Right atrium auricular region (tissue), 2 donors: ENCODE measurements at regions not wholly inside any gene's neighbourhood (a gene's known extent, or its start where the extent isn't known, plus 50 kb on each side); places are given as distances from the start of the nearest gene placed in this dataset.
"Not testable (repeated sequence)": the region's sequence is repeated elsewhere in the genome, so short reads cannot be mapped to it uniquely, and the experiment has no call there.

Experiments
- DNase-seq: peaks from one replicate; pipeline ENCODE4 v3.0.0-alpha.2; 2019; ENCODE audit warnings: low spot score
- H3K27ac ChIP-seq, 2 donors: fragments of 200-600 bp; sonication (generic); 1 replicate in 1 of 2; 2 replicates in 1 of 2; pipeline ENCODE4 v1.5.1; 2016 to 2019
- H3K27me3 ChIP-seq, 2 donors: fragments of 200-600 bp; sonication (generic); one replicate each; pipeline versions ENCODE4 v1.5.1 to v1.6.0; 2017 to 2019
- H3K36me3 ChIP-seq: fragments of 200-600 bp; sonication (generic); one replicate; pipeline ENCODE4 v1.5.1; 2016
- H3K4me1 ChIP-seq, 2 donors: fragments of 200-600 bp; sonication (generic); one replicate each; pipeline versions ENCODE4 v1.5.1 to v1.6.0; 2017 to 2019
- H3K4me3 ChIP-seq, 2 donors: fragments of 200-600 bp; sonication (generic); 1 replicate in 1 of 2; 2 replicates in 1 of 2; pipeline ENCODE4 v1.5.1; 2017 to 2019; ENCODE audit warnings: mild to moderate bottlenecking in 1 of 2, moderate library complexity in 1 of 2
- H3K9me3 ChIP-seq, 2 donors: fragments of 200-600 bp; sonication (generic); one replicate each; pipeline ENCODE4 v1.5.1; 2019
- CTCF ChIP-seq, 2 donors: fragments of 200-600 bp; sonication (generic); IDR thresholded peaks; one replicate each; pipeline ENCODE4 v1.5.1; 2019; ENCODE audit warnings: antibody characterized with exemption in 2 of 2

DNA sequence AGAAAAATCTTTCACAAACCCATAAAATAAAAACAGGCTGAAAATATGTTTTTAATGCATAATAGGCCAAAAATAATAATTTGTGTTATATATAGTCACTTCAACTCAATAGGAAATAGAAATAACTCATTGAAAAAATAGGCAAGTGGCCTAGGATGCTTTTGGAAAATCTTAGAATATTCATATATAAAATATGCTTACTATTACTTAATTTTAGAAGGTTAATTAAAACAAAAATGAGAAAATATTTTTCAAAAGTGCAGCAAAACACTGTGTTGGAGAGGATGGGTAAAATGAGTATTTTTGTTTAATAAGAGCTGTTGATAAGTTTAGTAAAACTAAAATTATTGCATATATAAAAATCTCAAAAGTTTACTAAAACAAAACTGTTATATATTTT is 308.0 kb upstream of the ATXN7L3B start:
- H3K36me3 ChIP-seq, result no peaks in the 10 kb centered on the region
- no peak for TF ChIP-seq CTCF (IDR thresholded peaks at IDR 0.05)
- no peaks in the 10 kb centered on the region for H3K9me3 ChIP-seq
- no peaks in the 10 kb centered on the region for H3K4me1 ChIP-seq
- no peak overlapping the region for H3K27ac ChIP-seq
- H3K27me3 ChIP-seq, result no peaks in the 10 kb centered on the region
- no peak overlapping the region for H3K4me3 ChIP-seq
- no peak for DNase-seq

DNA sequence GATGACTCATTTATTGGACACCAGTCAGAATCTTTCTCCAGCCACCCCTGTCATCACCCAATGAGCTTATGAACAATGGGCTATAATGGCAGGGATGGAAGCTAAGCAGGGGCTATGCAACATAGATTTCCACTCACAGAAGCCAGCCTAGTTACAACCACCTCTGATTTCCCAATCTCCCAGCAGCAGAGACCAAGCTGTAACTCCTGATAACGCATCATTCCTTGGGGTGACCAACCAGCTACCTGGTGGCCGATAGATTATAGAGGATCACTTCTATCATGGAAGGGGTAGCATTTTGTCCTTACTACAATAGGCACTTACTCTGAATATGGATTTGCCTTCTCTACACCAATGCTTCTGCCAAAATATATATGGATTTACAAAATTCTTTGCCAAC is 302.3 kb upstream of the ATXN7L3B start:
- no peak for TF ChIP-seq CTCF (IDR thresholded peaks at IDR 0.05)
- no peak overlapping the region for H3K4me3 ChIP-seq
- no peak for DNase-seq
- no peak overlapping the region for H3K27ac ChIP-seq
- H3K9me3 ChIP-seq, result peaks cover 6 to 14% of the 10 kb centered on the region in 2 donors
- H3K36me3 ChIP-seq, result no peaks in the 10 kb centered on the region
- no peaks in the 10 kb centered on the region for H3K4me1 ChIP-seq
- no peaks in the 10 kb centered on the region for H3K27me3 ChIP-seq

GRCh38 chr12:74241341-74241740 is 296.3 kb upstream of the ATXN7L3B start:
- no peak for TF ChIP-seq CTCF (IDR thresholded peaks at IDR 0.05)
- Histone ChIP-seq H3K9me3 (peaks cover 6 to 14% of the 10 kb centered on the region in 2 donors), H3K27ac (no peak overlapping the region), H3K27me3 (no peaks in the 10 kb centered on the region), H3K36me3 (no peaks in the 10 kb centered on the region), H3K4me1 (no peaks in the 10 kb centered on the region), H3K4me3 (no peak overlapping the region)
- no peak for DNase-seq

GRCh38 chr12:74242088-74242487 is 295.5 kb upstream of the ATXN7L3B start:
- no peak for DNase-seq
- Histone ChIP-seq H3K4me1 (no peaks in the 10 kb centered on the region), H3K27me3 (no peaks in the 10 kb centered on the region), H3K27ac (no peak overlapping the region), H3K9me3 (peaks cover 6 to 14% of the 10 kb centered on the region in 2 donors), H3K36me3 (no peaks in the 10 kb centered on the region), H3K4me3 (no peak overlapping the region)
- no peak for TF ChIP-seq CTCF (IDR thresholded peaks at IDR 0.05)

- Histone ChIP-seq H3K9me3 (no peaks in the 10 kb centered on the region), H3K36me3 (no peaks in the 10 kb centered on the region), H3K4me1 (no peaks in the 10 kb centered on the region), H3K27ac (no peak overlapping the region), H3K27me3 (no peaks in the 10 kb centered on the region), H3K4me3 (no peak overlapping the region)
- TF ChIP-seq CTCF (IDR thresholded peaks at IDR 0.05), result no peak
- DNase-seq, result no peak
Measured at GRCh38 chr12:74245458-74245857, 292.2 kb upstream of the ATXN7L3B start.

- Histone ChIP-seq H3K4me3 (no peak overlapping the region), H3K27ac (no peak overlapping the region), H3K4me1 (no peaks in the 10 kb centered on the region), H3K9me3 (peaks cover 0 to 11% of the 10 kb centered on the region in 2 donors), H3K27me3 (no peaks in the 10 kb centered on the region), H3K36me3 (no peaks in the 10 kb centered on the region)
- no peak for DNase-seq
- TF ChIP-seq CTCF (IDR thresholded peaks at IDR 0.05), result no peak
Measured at GRCh38 chr12:74250891-74251290, 286.7 kb upstream of the ATXN7L3B start.

- DNase-seq, H3K4me3 ChIP-seq, H3K27ac ChIP-seq, H3K4me1 ChIP-seq, H3K36me3 ChIP-seq, H3K27me3 ChIP-seq: not testable (repeated sequence)
- H3K9me3 ChIP-seq, result peaks cover 0 to 11% of the 10 kb centered on the region in 2 donors
Measured at GRCh38 chr12:74253826-74254225, 283.8 kb upstream of the ATXN7L3B start.
